HCT116 (cell line): ENCODE measurements at regions not wholly inside any gene's neighbourhood (a gene's known extent, or its start where the extent isn't known, plus 50 kb on each side); places are given as distances from the start of the nearest gene placed in this dataset.

ENCODE experiments used
- ATAC-seq: fragments of 200-7000 bp; cut with Tn5 transposase; 2 replicates; pipeline ENCODE4 v1.9.1; 2020; ENCODE audit warnings: mild to moderate bottlenecking, moderate library complexity
- BruUV-seq: library from RNA; stranded (reverse); fragments of 400-500 nt; replicated peaks from 2 replicates; lab custom pipeline; 2021; lab: Mats Ljungman, UMichigan
- CTCF ChIA-PET: fragments of 300-600 bp; sonication (Branson Sonifier 250); formaldehyde crosslinking; loops from one replicate; lab custom pipeline; 2021; ENCODE audit warnings: antibody characterized with exemption; lab: Charles Lee
- POLR2A ChIA-PET: fragments of 300-600, 350-600 bp; sonication (Branson Sonifier 250); formaldehyde crosslinking; loops from one replicate; lab custom pipeline; 2021; ENCODE audit warnings: antibody characterized with exemption; lab: Charles Lee
- RAD21 ChIA-PET, 2 experiments: fragments of 300-600 bp; sonication (Branson Sonifier 250); formaldehyde crosslinking; loops; one replicate each; lab custom pipeline; 2023; ENCODE audit warnings: low total read pairs in 2 of 2; ENCODE audit not compliant: uncharacterized antibody in 2 of 2, unreplicated experiment in 2 of 2, low non-redundant PET in 1 of 2; lab: Charles Lee
- DNase-seq: peaks from one replicate; pipeline ENCODE4 v3.0.0-alpha.2; 2010; ENCODE audit warnings: low read depth, low spot score
- H2AFZ ChIP-seq: fragments of 200-600 bp; shearing (Covaris generic), sonication (generic); 2 replicates; pipeline ENCODE4 v1.6.1; 2017; ENCODE audit warnings: low read depth, mixed run types, mixed read lengths, antibody characterized with exemption, low read length; ENCODE audit not compliant: poor library complexity, severe bottlenecking
- H3K27ac ChIP-seq: 2 replicates; pipeline ENCODE4 v1.5.1; 2012; ENCODE audit warnings: low read depth, low read length
- H3K27me3 ChIP-seq: fragments of 200-600 bp; sonication (generic); 2 replicates; pipeline ENCODE4 v1.6.1; 2016; ENCODE audit warnings: mixed run types, low read length, mixed read lengths; ENCODE audit not compliant: insufficient read depth
- H3K36me3 ChIP-seq, 2 experiments: fragments of 200-500 bp in 1 of 2; fragments of 200-600 bp in 1 of 2; sonication (Bioruptor generic) in 1 of 2; sonication (generic) in 1 of 2; 2 replicates each; pipeline versions ENCODE4 v1.5.1 to v1.6.1; 2014 to 2016; ENCODE audit warnings: low read length in 2 of 2, inconsistent platforms in 1 of 2, mixed read lengths in 1 of 2, mixed run types in 1 of 2; ENCODE audit not compliant: insufficient read depth in 2 of 2, control insufficient read depth in 1 of 2
- H3K4me1 ChIP-seq, 2 experiments: fragments of 200-600 bp in 1 of 2; sonication (generic) in 1 of 2; 2 replicates each; pipeline versions ENCODE4 v1.5.1 to v1.6.1; 2012 to 2017; ENCODE audit warnings: low read length in 2 of 2, inconsistent platforms in 1 of 2, mild to moderate bottlenecking in 1 of 2, mixed read lengths in 1 of 2, mixed run types in 1 of 2, moderate library complexity in 1 of 2; ENCODE audit not compliant: insufficient read depth in 2 of 2, control insufficient read depth in 1 of 2
- H3K4me2 ChIP-seq: fragments of 200-600 bp; sonication (generic); 2 replicates; pipeline ENCODE4 v1.6.1; 2017; ENCODE audit warnings: mixed run types, low read length, mixed read lengths
- H3K4me3 ChIP-seq, 2 experiments: fragments of 200-600 bp in 1 of 2; sonication (generic) in 1 of 2; replicated peaks in 1 of 2; 2 replicates each; pipeline ENCODE4 v1.5.1; 2011 to 2016; ENCODE audit warnings: low read length in 2 of 2, control low read depth in 1 of 2, low read depth in 1 of 2, mild to moderate bottlenecking in 1 of 2, mixed read lengths in 1 of 2, mixed run types in 1 of 2
- H3K79me2 ChIP-seq: fragments of 200-600 bp; sonication (generic); 2 replicates; pipeline ENCODE4 v1.6.1; 2017; ENCODE audit warnings: mild to moderate bottlenecking, mixed run types, low read length, moderate library complexity, mixed read lengths; ENCODE audit not compliant: insufficient read depth
- H3K9ac ChIP-seq: fragments of 200-600 bp; sonication (generic); 2 replicates; pipeline ENCODE4 v1.6.1; 2016; ENCODE audit warnings: low read length, mixed read lengths
- H3K9me2 ChIP-seq: fragments of 200-600 bp; sonication (generic), shearing (Covaris generic); 2 replicates; pipeline ENCODE4 v1.6.1; 2017; ENCODE audit warnings: mixed run types, mild to moderate bottlenecking, moderate library complexity; ENCODE audit not compliant: insufficient read depth
- H3K9me3 ChIP-seq, 2 experiments: fragments of 200-500 bp in 1 of 2; fragments of 200-600 bp in 1 of 2; sonication (Bioruptor generic) in 1 of 2; sonication (generic) in 1 of 2; 2 replicates each; pipeline ENCODE4 v1.6.1; 2014 to 2017; ENCODE audit warnings: low read length in 2 of 2, mixed read lengths in 2 of 2, inconsistent platforms in 1 of 2, low read depth in 1 of 2, mild to moderate bottlenecking in 1 of 2, mixed run types in 1 of 2, moderate library complexity in 1 of 2; ENCODE audit not compliant: control insufficient read depth in 1 of 2, insufficient read depth in 1 of 2
- H4K20me1 ChIP-seq: fragments of 200-600 bp; sonication (generic), shearing (Covaris generic); 2 replicates; pipeline ENCODE4 v1.6.1; 2017; ENCODE audit warnings: mixed run types, mild to moderate bottlenecking, moderate library complexity; ENCODE audit not compliant: insufficient read depth
- ATF3 ChIP-seq: IDR thresholded peaks from 2 replicates; pipeline ENCODE4 v1.6.1; 2012
- CTCF ChIP-seq, 3 experiments: fragments of 200-600 bp in 1 of 3; sonication (generic) in 1 of 3; IDR thresholded peaks in 2 of 3; conservative IDR thresholded peaks in 1 of 3; 2 replicates each; pipeline ENCODE4 v1.5.1; 2012 to 2017; ENCODE audit warnings: low read depth in 2 of 3, low read length in 2 of 3, antibody characterized with exemption in 1 of 3, borderline replicate concordance in 1 of 3, control low read depth in 1 of 3, mild to moderate bottlenecking in 1 of 3, mixed read lengths in 1 of 3, mixed run types in 1 of 3, moderate library complexity in 1 of 3; ENCODE audit not compliant: insufficient read depth in 1 of 3
- ELF1 ChIP-seq: IDR thresholded peaks from 2 replicates; pipeline ENCODE4 v1.6.1; 2012; ENCODE audit warnings: low read depth, borderline replicate concordance
- FOSL1 ChIP-seq: IDR thresholded peaks from 2 replicates; pipeline ENCODE4 v1.6.1; 2012; ENCODE audit warnings: low read depth
- JUND ChIP-seq: IDR thresholded peaks from 2 replicates; pipeline ENCODE4 v1.6.1; 2012
- MAX ChIP-seq: IDR thresholded peaks from 2 replicates; pipeline ENCODE4 v1.6.1; 2012
- POLR2A ChIP-seq: IDR thresholded peaks from 2 replicates; pipeline ENCODE4 v1.7.0; 2011; ENCODE audit warnings: borderline replicate concordance; ENCODE audit not compliant: insufficient read depth, insufficient read length; ENCODE audit errors: extremely low read depth
- SIN3A ChIP-seq: IDR thresholded peaks from 2 replicates; pipeline ENCODE4 v1.6.1; 2012; ENCODE audit warnings: low read depth
- SP1 ChIP-seq: IDR thresholded peaks from 2 replicates; pipeline ENCODE4 v1.6.1; 2012; ENCODE audit warnings: low read depth
- SRF ChIP-seq: IDR thresholded peaks from 2 replicates; pipeline ENCODE4 v1.6.1; 2012; ENCODE audit warnings: low read depth
- ZFX ChIP-seq: fragments of 450-650 bp; IDR thresholded peaks from 2 replicates; pipeline ENCODE4 v1.6.1; 2017
- ZNF274 ChIP-seq: fragments of 200-500 bp; sonication (Bioruptor generic); IDR thresholded peaks from 2 replicates; pipeline ENCODE4 v1.6.1; 2014; ENCODE audit warnings: mild to moderate bottlenecking, low read depth, low read length, inconsistent platforms
- intact Hi-C: fragments of 100-400 bp; cut with micrococcal nuclease; formaldehyde crosslinking; loops from 2 replicates; pipeline ENCODE4 v1.10.0; 2022

GRCh38 chr12:25714198-25714984, 161.3 kb upstream of the LMNTD1 start:
- ChIA-PET POLR2A (no interaction called here), RAD21 (no interaction called here), CTCF (no interaction called here)
- no TSS peak for BruUV-seq
- no peak for DNase-seq
- H3K79me2 ChIP-seq = no peaks in the 10 kb centered on the region
- H3K4me3 ChIP-seq = no peak overlapping the region
- no peak overlapping the region for H3K4me2 ChIP-seq
- no peaks in the 10 kb centered on the region for H3K36me3 ChIP-seq
- H4K20me1 ChIP-seq = no peaks in the 10 kb centered on the region
- no peak overlapping the region for H2AFZ ChIP-seq
- intact Hi-C loops = no loop called here
- H3K27me3 ChIP-seq = no peaks in the 10 kb centered on the region
- H3K9ac ChIP-seq = no peak overlapping the region
- H3K27ac ChIP-seq = no peak overlapping the region
- ATAC-seq = no peak
- TF ChIP-seq MAX (no peak), SP1 (no peak), ZFX (no peak), ELF1 (no peak), POLR2A (no peak), ATF3 (no peak), ZNF274 (no peak), FOSL1 (no peak), SIN3A (no peak), SRF (no peak), JUND (no peak), CTCF (IDR thresholded peaks at IDR 0.05 in 2 of 3, conservative IDR thresholded peaks at IDR 0.05 in 1 of 3; ENCODE audit: borderline replicate concordance in 1 of 3, insufficient read depth in 1 of 3, low read depth in 2 of 3, low read length in 2 of 3) (no peak)
- no peaks in the 10 kb centered on the region for H3K9me2 ChIP-seq
- no peaks in the 10 kb centered on the region for H3K9me3 ChIP-seq
- no peaks in the 10 kb centered on the region for H3K4me1 ChIP-seq
